ENCODE measurements at regions not wholly inside any gene's neighbourhood (a gene's known extent, or its start where the extent isn't known, plus 50 kb on each side); places are given as distances from the start of the nearest gene placed in this dataset.

- no peak for TF ChIP-seq RFX5 (IDR thresholded peaks at IDR 0.05; ENCODE audit: low read depth, low read length)
- no peak for TF ChIP-seq POLR2A (IDR thresholded peaks at IDR 0.05; ENCODE audit: low read depth, low read length)
- no peak for TF ChIP-seq MAFK (IDR thresholded peaks at IDR 0.05; ENCODE audit: low read depth, low read length)
- TF ChIP-seq CTCF (conservative IDR thresholded peaks at IDR 0.05; ENCODE audit: low read depth, low read length): no peak
- no peak for TF ChIP-seq RAD21 (IDR thresholded peaks at IDR 0.05; ENCODE audit: low read length)
- TF ChIP-seq CHD1 (IDR thresholded peaks at IDR 0.05; ENCODE audit: low read depth, low read length): no peak
- TF ChIP-seq BHLHE40 (IDR thresholded peaks at IDR 0.05; ENCODE audit: low read depth, low read length): no peak
- TF ChIP-seq, protein P1, sequence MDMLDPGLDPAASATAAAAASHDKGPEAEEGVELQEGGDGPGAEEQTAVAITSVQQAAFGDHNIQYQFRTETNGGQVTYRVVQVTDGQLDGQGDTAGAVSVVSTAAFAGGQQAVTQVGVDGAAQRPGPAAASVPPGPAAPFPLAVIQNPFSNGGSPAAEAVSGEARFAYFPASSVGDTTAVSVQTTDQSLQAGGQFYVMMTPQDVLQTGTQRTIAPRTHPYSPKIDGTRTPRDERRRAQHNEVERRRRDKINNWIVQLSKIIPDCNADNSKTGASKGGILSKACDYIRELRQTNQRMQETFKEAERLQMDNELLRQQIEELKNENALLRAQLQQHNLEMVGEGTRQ (IDR thresholded peaks at IDR 0.05; ENCODE audit: low read depth, low read length): no peak
- TF ChIP-seq RCOR1 (IDR thresholded peaks at IDR 0.05; ENCODE audit: insufficient replicate concordance, low read length): no peak
- TF ChIP-seq CEBPB (IDR thresholded peaks at IDR 0.05; ENCODE audit: low read depth, low read length): no peak
- TF ChIP-seq MXI1 (IDR thresholded peaks at IDR 0.05; ENCODE audit: borderline replicate concordance, low read depth, low read length): no peak
- TF ChIP-seq NFE2L2 (IDR thresholded peaks at IDR 0.05; ENCODE audit: low read depth, low read length): no peak
- no peak for TF ChIP-seq MAZ (IDR thresholded peaks at IDR 0.05; ENCODE audit: borderline replicate concordance, low read depth, low read length)
Measured at GRCh38 chr6:21984561-21984960, 312.3 kb downstream of the PRL start.
